Head of caudate nucleus (tissue), 42 donors: ENCODE measurements at regions not wholly inside any gene's neighbourhood (a gene's known extent, or its start where the extent isn't known, plus 50 kb on each side); places are given as distances from the start of the nearest gene placed in this dataset.
"Not testable (repeated sequence)": the region's sequence is repeated elsewhere in the genome, so short reads cannot be mapped to it uniquely, and the experiment has no call there.

Experiments used
- DNase-seq, 42 donors: peaks; one replicate each; pipeline versions ENCODE4 v3.0.0 to v3.0.0-alpha.2; 2020 to 2021; ENCODE audit warnings: mixed read lengths in 7 of 42
- intact Hi-C: fragments of 100-400 bp; cut with DNase I; formaldehyde crosslinking; loops from one replicate; pipeline ENCODE4 v1.15.0; 2022

GRCh38 chr2:241952816-241953215 lies 83.3 kb downstream of the RTP5 start:
- intact Hi-C loops, result no loop called here
- DNase-seq, result no peak

GRCh38 chr2:241953324-241953928 lies 83.9 kb downstream of the RTP5 start:
- DNase-seq, result no peak
- intact Hi-C loops, result no loop called here

GRCh38 chr2:241956521-241957110 lies 87.1 kb downstream of the RTP5 start:
- peak in 1 of 42 donors; percentile 12 for DNase-seq

GRCh38 chr2:241957276-241957675 lies 87.7 kb downstream of the RTP5 start:
- DNase-seq, result no peak

More at GRCh38 chr2:241956521-241957110, 87.1 kb downstream of the RTP5 start:
- intact Hi-C loops, result no loop called here

GRCh38 chr2:241958818-241959545 lies 89.5 kb downstream of the RTP5 start:
- intact Hi-C loops, result no loop called here
- DNase-seq, result no peak

More at GRCh38 chr2:241957276-241957675, 87.7 kb downstream of the RTP5 start:
- intact Hi-C loops, result no loop called here

- DNase-seq, result no peak
- intact Hi-C loops, result no loop called here
Measured at GRCh38 chr2:241959751-241960269, 90.3 kb downstream of the RTP5 start.

GRCh38 chr2:241961454-241961853 lies 91.9 kb downstream of the RTP5 start:
- intact Hi-C loops, result no loop called here
- no peak for DNase-seq

GRCh38 chr2:241964133-241964532 lies 94.6 kb downstream of the RTP5 start:
- peak in 2 of 42 donors; percentile 20 to 21 for DNase-seq
- intact Hi-C loops, result no loop called here

- intact Hi-C loops, result no loop called here
- DNase-seq, result peak; percentile 14 to 88 (median 64)
Measured at GRCh38 chr2:241965931-241966412, 96.4 kb downstream of the RTP5 start.

- peak in 25 of 42 donors; percentile 10 to 80 (median 49) for DNase-seq
- intact Hi-C loops, result no loop called here
Measured at GRCh38 chr2:241966647-241967466, 97.3 kb downstream of the RTP5 start.

GRCh38 chr2:241967467-241968144 lies 98.1 kb downstream of the RTP5 start:
- intact Hi-C loops, result no loop called here
- peak in 2 of 42 donors; percentile 20 to 23 for DNase-seq

GRCh38 chr2:241968417-241968816 lies 98.9 kb downstream of the RTP5 start:
- peak in 35 of 42 donors; percentile 12 to 78 (median 42) for DNase-seq
- intact Hi-C loops, result no loop called here

GRCh38 chr2:241969182-241969581 lies 99.7 kb downstream of the RTP5 start:
- peak in 1 of 42 donors; percentile 3 for DNase-seq
- intact Hi-C loops, result not testable (repeated sequence)

GRCh38 chr2:241970716-241971115 lies 101.2 kb downstream of the RTP5 start:
- intact Hi-C loops, result no loop called here
- DNase-seq, result no peak

GRCh38 chr2:241974096-241974495 lies 104.6 kb downstream of the RTP5 start:
- DNase-seq, result no peak
- intact Hi-C loops, result no loop called here

- intact Hi-C loops, result no loop called here
- peak in 1 of 42 donors; percentile 19 for DNase-seq
Measured at GRCh38 chr2:241974851-241975592, 105.5 kb downstream of the RTP5 start.

GRCh38 chr2:241975593-241976284 lies 106.2 kb downstream of the RTP5 start:
- peak in 1 of 42 donors; percentile 2 for DNase-seq
- intact Hi-C loops, result no loop called here
